Activated CD8-positive, alpha-beta memory T cell treated with anti-CD3 and anti-CD28 coated beads for 36 hours (primary cell): ENCODE measurements at regions not wholly inside any gene's neighbourhood (a gene's known extent, or its start where the extent isn't known, plus 50 kb on each side); places are given as distances from the start of the nearest gene placed in this dataset.

Experiments
- CTCF ChIA-PET: fragments of 350-600 bp; sonication (Branson Sonifier 250); formaldehyde crosslinking; loops from one replicate; lab custom pipeline; 2021; ENCODE audit warnings: antibody characterized with exemption; lab: Charles Lee
- POLR2A ChIA-PET: fragments of 350-600 bp; sonication (Branson Sonifier 250); formaldehyde crosslinking; loops from one replicate; lab custom pipeline; 2021; ENCODE audit warnings: antibody characterized with exemption; lab: Charles Lee

DNA sequence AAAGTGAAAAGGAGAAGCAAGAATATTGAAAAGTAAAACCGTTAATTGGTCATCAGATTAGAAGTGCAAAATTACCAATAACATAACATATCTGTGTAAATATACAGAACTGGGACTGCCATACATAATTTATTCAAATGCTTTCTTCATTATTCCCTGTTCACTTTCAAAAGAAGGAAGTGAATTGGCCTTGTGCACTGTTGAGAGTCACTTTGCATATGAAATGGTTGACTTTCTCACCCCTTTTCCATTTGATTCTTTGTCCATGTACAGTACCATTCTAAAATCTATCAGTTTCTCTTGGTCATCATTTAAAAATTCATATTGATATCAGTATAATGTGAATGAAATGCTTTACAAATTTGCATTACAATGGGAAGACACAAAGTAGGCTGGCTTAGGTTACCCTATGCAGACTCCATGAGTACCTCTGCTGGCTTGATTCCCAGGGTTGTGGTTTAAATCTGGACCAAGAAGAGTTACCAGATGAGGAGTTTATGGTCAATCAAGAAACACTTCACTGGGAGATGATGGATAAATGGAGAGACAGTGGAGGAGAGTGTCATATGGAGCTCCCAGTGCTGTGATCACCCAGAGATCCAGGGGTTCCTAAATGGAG, 210.9 kb upstream of the TOPAZ1 start:
- ChIA-PET POLR2A (no interaction called here), CTCF (interaction anchor here (1.2 kb wide), 1 partner anchor 46 kb away, joined by 3 read pairs; no protein-coding TSS in a partner anchor)

DNA sequence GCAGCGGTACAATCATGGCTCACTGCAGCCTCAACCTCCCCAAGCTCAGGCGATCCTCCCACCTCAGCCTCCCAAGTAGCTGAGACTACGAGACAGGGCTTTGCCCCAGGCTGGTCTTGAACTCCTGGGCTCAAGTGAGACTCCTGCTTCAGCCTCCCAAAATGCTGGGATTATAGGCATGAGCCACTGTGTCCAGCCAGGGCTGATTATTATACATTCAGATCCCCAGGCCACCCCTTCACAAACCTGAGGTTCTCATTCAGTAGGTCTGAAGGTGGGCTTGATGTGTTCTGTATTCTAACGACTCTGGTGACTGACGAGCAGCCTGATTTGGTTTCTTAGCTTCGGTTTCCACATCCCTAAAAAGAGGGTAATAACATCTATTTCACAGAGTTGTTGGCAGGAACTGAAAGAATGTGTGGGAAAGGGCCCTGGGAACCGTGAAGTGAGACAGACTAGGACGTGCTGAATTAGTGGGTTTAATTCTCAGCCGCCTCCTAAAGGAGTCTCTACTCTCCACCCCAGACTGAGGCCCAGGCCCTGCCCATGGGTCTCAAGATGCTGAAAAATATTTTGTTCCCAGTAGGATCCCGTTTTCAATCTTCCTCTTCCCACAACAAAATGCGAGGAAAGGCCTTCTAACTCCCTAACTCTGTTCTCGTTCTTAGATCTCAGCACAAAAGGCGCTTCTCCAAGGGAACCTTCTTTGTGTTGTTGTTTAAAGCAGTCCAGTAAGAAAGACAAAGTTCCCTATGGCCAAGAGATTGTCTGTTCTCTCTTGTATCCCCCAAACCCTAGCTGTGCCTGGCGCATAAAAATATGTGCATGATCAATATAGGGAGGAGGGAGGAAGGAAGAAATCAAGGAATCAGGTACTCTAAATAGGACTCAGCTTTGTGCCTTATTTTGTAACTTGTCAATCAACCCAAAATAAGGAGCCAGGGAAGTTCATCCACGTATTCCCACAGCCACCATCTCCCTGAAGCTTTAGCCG, 210.0 kb upstream of the TOPAZ1 start:
- CTCF ChIA-PET: interaction anchor here (1.2 kb wide), 1 partner anchor 45 kb away, joined by 3 read pairs; no protein-coding TSS in a partner anchor
- POLR2A ChIA-PET: no interaction called here

DNA sequence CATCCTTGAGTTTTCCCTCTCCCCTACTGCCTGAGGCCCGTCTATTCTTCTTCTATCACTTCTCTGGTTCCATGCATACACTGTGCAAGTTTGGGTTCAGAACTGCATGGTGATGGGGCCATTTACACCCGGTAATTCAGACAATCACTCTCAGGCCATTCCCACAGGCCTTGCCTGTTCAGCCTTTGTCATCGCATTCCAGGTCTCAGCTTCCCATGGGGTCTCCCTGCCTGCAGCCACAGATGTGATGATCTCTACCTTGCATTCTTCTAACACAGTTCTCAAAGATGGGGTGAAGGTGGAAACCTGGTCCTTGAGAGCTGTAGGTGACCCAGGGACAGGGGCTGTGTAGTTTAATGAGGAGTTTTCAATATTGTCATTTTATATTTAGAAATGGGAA, 209.2 kb upstream of the TOPAZ1 start:
- ChIA-PET POLR2A (no interaction called here), CTCF (no interaction called here)

DNA sequence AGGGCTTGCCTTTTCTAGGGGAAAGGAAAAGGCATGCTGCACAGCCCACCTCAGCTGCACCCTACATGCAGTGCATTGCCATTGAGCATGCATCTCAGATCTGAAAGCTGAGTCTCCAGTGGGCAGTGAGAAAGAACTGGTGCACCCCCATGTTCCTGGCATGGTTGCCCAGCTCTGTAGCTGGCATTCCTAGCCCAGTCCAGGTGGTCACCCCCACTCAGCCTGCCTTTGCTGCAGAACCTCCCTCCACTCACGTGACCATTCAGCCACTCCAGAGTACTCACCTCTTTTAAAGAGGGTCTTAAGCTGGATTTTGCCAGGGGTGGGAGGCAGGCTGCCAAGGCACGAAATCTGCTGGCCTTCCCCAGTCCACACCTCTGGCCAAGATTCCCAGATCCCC, 208.6 kb upstream of the TOPAZ1 start:
- POLR2A ChIA-PET: no interaction called here
- CTCF ChIA-PET: no interaction called here

DNA sequence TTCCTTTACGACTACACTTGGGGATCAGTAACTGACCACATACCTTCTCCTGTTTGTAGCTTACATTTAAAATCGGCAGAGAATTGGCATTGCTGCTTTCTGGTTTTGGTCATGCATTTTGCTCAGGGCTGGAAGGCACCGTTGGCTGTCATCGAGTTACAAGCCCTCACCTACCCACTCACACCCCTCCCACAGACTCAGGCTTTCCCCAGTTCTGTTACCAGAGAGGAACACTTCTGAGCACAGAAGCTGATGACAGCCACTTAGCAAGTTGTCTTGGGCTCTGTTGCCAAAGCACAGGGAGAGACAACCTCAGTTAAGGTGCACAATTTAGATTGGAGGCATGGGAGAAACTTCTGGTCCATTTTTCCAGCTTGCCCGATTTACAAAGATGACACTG, 204.8 kb upstream of the TOPAZ1 start:
- POLR2A ChIA-PET: no interaction called here
- CTCF ChIA-PET: no interaction called here

DNA sequence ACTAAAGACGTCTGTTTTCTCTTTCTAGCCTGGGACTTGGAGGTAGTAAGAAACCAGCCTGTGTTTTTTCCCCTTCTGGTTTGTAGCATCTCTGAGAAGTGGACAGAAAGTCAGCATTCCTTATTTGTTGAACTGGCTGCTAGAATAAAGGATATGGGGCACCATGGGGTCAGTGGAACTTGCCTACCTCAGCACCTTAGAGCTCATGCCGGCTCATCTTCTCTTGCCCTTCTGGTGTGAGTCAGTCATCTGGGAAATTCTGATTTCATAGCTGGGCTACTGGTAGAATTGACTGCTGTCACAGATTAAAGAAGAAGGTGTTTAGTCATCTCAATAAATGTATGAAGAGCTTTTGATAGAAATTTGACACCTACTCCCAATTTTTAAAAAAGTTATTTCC, 202.7 kb upstream of the TOPAZ1 start:
- POLR2A ChIA-PET: no interaction called here
- CTCF ChIA-PET: no interaction called here

DNA sequence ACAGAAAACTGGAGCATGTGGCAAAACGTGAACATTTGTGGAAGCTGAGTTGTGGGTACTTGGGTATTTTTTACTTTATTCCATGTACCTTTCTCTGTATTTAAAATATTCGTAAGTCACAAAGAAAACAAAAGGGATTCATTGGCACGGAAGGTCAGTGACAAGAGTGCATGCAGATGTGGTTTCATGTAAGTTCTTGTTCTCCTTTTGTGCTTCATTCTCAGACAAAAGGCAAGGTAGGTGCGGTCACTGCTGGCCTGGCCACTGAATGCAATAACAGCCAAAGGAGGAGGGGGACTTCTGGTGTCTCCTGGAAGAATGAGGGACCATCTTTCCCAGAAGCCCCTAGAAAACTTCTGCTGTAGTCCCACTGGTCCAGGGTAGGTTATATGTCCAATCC, 200.0 kb upstream of the TOPAZ1 start:
- CTCF ChIA-PET: no interaction called here

DNA sequence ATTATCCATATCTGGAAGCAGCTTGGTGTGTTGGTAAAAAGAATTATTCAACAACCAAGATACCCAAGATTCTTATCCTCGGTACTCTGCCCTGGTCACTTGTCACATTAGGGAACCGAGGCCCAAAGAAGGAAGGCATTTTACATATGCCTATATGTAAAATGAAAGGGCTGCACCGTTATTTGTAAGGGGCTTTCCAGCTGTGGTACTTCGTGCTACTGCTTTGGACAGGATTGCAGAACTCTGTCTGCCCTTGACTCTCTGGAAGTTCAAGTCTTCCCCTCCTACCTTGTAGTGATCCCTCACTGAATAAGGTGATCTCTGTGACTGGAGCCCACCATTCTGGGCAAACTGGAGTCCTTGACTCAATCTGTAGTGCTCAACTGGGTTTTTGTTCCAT, 198.9 kb upstream of the TOPAZ1 start:
- CTCF ChIA-PET: no interaction called here
- POLR2A ChIA-PET: no interaction called here

More for the DNA sequence above, 200.0 kb upstream of the TOPAZ1 start:
- POLR2A ChIA-PET: no interaction called here

DNA sequence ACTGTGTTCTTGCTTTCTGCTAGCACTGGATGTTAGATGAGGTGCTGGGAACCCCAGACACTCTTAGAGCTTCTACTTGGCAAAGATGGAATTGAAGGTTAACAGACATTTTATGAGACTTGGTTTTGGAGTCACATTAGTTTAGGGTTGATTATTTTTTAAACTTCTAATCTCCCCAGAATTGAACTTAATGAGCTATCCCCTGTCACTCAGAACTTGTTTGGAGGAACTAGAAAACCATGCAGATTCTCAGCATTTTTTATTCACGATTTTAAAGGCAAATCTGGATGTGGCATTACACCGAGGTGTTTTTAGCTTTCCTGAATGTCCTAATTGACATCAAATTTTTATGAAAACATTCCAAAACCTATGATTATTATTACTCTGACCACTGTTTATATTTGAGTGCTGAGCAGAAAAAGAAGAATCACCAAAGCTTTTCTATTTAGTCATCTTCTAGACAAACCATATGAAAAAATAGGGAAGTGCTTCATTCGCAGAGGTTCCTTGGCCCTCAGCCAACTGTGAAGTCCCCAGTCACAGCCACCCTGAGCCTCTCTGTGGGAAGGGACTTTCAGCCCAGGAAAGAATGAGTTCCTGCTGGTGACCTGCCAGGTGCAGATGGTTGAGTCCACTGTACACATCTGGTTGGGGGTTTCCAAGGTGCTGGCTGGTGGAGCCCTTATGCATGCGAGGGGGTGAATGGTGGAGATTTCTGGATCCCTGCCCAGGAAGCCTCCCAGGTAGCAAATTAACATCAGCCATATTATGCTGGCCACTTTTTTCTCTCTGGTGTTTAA, 196.0 kb upstream of the TOPAZ1 start:
- POLR2A ChIA-PET: no interaction called here
- CTCF ChIA-PET: no interaction called here

DNA sequence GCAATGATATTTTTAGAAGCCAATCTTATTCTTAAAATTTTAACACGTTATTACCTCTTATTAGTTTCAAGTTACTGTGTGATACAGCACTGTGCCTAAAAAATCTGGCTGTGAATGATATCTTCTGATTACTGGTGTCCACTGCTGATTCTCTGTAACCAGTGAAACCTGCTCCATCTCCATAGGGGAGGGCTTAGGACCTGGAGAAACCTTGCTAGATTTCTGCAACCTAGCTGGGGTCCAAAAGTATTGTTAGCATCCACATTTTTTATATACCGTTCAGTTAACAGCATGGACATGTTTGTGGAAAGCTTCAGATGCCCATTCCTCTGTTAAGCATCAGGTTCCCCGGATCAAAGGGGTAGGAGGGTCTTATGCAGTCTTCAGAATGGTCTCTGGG, 193.9 kb upstream of the TOPAZ1 start:
- ChIA-PET CTCF (no interaction called here), POLR2A (no interaction called here)

DNA sequence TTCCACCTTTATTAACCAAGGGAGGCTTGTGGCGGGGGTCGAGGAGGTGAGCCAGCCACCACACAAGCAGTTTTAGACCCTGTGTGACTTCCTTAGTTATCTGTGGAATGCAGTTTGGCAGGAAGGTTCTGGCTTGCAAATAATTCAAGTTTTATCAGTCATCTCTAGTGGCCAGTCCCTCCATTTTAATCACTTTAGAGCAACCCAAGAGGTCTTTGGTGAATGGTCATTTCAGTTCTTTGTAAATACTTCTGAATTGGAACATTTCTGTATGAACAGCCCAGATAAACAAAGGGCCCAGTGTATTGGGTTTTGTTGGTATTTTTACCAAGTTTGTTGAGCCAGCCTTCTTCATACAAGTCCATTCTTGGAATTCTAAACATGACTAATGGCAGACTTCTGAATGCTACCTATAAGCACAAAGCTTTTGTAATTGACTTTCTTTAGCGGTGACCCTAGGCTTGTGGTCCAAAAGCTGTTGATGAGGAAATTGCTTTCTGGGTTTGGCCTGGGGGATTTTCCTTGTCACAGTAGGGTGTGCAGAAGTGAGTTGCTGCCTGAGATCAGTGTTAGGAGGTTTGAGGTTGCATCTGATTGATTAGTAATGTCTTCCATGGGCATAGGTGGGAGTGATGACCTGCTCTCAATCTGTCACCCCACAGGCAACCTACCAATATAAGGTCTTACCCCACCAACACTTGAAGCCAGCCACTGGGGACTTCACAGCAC, 193.3 kb upstream of the TOPAZ1 start:
- POLR2A ChIA-PET: no interaction called here

DNA sequence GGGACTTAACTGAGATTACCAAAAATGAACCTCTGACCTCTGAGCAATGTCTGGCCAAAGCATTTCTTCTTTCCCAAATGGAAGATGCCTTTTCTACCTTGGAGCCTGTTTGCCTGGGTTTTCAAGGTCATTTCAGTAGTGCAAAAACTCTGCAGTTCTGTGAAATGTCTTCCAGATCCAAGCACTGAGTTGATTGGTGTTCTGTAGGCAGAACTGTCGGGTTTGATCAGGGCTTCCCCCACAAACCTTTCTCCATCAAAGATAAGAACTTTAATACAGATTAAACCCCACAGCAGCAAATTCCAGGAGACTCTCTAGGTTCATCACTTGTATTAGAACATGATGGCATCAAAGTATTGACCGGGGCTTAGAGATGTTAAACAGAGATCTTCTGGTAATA, 192.7 kb upstream of the TOPAZ1 start:
- POLR2A ChIA-PET: no interaction called here
- CTCF ChIA-PET: no interaction called here

More for the DNA sequence above, 193.3 kb upstream of the TOPAZ1 start:
- CTCF ChIA-PET: no interaction called here

DNA sequence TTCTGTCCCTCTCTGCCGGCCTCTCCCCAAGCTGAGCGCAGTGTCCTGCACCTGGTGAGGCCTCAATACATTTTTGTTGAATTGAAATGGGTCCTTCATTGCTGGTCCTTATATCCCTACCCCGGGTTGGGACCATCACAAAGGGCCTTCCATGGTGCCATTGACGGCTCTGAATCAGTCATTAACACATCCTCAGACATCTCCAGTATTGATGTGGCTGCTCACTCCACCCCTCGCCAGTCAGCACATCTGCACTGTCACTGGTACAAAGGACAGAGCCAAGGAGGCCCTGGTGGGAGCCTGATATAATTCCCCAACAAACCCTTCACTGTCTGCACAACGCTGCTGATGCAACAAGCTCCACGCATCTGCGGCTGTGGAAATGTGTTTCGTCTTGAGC, 191.6 kb upstream of the TOPAZ1 start:
- ChIA-PET POLR2A (no interaction called here), CTCF (no interaction called here)

DNA sequence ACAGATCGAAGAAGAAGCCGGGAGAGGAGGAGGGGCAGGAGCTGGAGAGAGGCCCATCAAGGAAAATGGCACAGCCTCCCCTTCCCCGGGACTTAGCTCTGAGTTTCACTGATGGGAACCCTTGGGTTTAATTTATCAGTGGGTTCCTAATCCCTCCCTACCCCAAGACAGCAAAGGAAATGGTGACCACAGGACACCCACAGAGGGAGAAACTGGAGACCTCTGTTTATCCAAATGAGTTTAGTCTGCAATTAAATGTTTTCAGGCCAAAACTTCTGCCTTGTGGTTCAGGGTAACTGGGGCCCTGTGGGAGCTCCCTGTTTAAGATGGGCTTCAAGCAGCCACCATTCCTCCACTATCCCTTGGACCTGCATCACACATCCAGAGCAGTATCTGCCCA, 190.8 kb upstream of the TOPAZ1 start:
- POLR2A ChIA-PET: no interaction called here
- CTCF ChIA-PET: interaction anchor here (0.6 kb wide), 1 partner anchor 477 kb away, joined by 3 read pairs; no protein-coding TSS in a partner anchor

DNA sequence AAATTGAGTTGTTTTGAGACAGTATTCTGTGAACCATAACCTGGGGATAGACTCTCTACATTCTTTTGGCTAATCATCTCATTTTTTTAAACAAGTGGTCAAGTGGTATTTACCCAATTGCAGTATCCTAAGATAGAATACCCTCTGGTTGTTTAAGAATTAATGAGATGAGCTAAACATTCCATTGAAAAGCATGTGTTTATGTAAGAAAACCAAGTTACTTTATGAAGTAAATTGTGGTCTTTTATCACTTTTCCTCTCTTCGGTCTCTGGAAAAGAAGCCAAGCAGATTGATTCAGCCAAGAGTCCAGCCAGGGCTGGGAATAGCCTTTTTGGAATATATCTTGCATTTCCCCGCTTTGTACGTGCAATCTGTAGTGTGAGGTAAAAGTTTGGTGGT, 185.7 kb upstream of the TOPAZ1 start:
- CTCF ChIA-PET: no interaction called here
- POLR2A ChIA-PET: no interaction called here

DNA sequence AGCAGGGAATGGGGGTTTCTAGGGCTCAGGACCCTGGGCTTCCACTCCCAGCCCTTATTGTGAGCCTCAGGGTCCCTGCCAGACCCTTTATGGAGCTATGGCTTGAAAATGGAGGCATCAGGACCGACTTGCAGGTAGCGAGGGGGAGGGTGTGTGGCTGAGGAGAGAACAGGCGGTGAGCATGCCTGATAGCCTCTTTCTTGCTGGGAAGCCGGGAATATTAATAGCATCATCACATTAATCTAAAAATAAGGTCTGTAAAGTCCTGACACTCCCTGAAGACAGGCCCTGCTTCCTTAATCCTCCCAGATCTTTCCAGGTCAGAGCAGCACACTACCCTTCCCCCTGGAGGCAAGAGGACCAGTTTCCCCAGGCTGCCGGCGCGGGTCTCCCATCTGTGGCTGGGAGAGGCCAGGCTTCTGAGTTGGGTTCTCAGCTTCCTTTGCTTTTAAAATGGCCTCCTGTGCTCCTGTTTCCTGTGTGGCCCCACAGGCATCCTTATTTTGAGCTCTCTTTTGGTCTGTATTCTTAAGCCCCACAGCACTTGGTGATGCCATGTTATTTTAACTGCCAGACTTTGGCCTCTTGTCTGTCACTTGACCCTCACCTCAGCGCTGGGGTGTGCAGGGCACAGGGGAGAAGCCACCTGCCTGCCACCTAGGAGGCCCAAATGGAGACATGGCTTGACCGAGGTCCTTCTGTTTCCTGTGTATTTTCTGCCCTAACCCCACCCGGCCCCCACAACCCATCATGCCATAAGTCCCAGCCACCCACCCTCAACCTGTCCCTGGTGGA, 185.0 kb upstream of the TOPAZ1 start:
- POLR2A ChIA-PET: no interaction called here
- CTCF ChIA-PET: no interaction called here

DNA sequence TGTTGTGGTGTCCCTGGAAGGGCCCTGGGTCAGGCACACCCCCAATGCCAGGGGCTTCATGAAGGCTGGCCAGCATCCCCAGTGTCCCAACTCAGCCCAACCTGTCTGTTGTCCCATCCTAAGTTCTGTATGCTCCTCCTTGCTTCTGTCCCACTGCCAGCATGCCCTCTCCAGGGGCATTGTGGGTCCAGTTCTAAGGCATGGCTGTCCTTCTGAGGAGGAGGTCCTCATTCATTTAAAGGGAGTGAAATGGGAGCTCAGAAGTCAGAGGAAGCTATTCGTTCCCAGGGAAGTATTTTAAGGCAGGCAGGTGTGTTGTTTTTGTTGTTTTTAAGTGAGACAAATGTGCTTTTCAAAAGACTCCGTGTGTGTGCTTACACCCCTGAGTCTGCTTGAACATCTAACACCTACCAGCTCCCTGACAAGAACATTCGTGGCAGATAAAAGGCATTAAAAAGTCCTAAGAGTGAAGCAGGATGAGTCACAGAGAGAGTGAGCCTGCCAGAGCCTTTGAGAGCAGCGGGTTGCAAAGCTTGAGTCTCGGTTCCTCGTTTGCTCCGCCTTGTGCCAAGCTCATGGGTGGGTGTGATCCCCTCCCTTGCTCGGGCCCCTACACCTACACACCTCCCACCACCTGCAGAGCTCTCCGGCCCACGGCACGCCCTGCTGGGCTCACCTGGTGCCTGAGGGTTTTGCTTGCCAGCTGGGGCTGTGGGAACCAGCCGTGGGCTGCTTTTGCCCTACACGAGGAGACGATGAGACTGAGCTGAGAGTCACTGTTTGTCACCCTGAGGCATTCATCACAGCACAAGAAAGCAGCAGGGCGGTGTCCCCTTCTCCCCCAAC, 183.4 kb upstream of the TOPAZ1 start:
- POLR2A ChIA-PET: no interaction called here
- CTCF ChIA-PET: no interaction called here

DNA sequence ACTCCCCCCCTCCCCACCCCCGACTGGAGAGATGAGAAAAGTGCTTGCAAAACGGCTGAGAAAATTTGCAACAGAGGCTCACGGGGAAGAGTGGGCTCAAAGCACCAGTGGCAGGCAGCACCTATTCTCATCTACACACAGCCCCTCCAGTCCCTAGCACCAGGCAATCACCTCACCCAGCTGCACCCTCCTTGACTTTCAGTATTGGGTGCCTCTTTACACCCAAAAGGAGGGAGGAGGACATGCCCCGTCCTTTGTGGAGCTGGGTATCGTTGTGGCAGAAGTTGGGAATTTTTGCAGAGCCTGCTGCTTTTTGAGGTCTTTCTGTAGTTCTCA, 182.8 kb upstream of the TOPAZ1 start:
- CTCF ChIA-PET: no interaction called here

More for the DNA sequence above, 182.8 kb upstream of the TOPAZ1 start:
- POLR2A ChIA-PET: no interaction called here
